GM12872 (cell line): ENCODE measurements at regions not wholly inside any gene's neighbourhood (a gene's known extent, or its start where the extent isn't known, plus 50 kb on each side); places are given as distances from the start of the nearest gene placed in this dataset.

Experiments used
- CTCF ChIP-seq: IDR thresholded peaks from 3 replicates; pipeline ENCODE4 v1.5.1; 2011; ENCODE audit warnings: low read depth, mild to moderate bottlenecking, low read length, moderate library complexity; ENCODE audit not compliant: insufficient read depth

- TF ChIP-seq CTCF, result no peak
Measured at GRCh38 chr15:85302271-85302670, 78.1 kb upstream of the AKAP13 start.

GRCh38 chr15:85305050-85305449 is 75.4 kb upstream of the AKAP13 start:
- no peak for TF ChIP-seq CTCF

- no peak for TF ChIP-seq CTCF
Measured at GRCh38 chr15:85306946-85307686, 73.3 kb upstream of the AKAP13 start.

- no peak for TF ChIP-seq CTCF
Measured at GRCh38 chr15:85307687-85308045, 72.7 kb upstream of the AKAP13 start.

- no peak for TF ChIP-seq CTCF
Measured at GRCh38 chr15:85311647-85312046, 68.8 kb upstream of the AKAP13 start.

- no peak for TF ChIP-seq CTCF
Measured at GRCh38 chr15:85312486-85312885, 67.9 kb upstream of the AKAP13 start.

GRCh38 chr15:85312929-85313331 is 67.5 kb upstream of the AKAP13 start:
- peak; percentile 39; the same call in 2 of the 3 replicates for TF ChIP-seq CTCF

- no peak for TF ChIP-seq CTCF
Measured at GRCh38 chr15:85313339-85313738, 67.1 kb upstream of the AKAP13 start.
